ENCODE measurements at regions not wholly inside any gene's neighbourhood (a gene's known extent, or its start where the extent isn't known, plus 50 kb on each side); places are given as distances from the start of the nearest gene placed in this dataset.
"Not testable (repeated sequence)": the region's sequence is repeated elsewhere in the genome, so short reads cannot be mapped to it uniquely, and the experiment has no call there.

GRCh38 chr15:98083203-98083910 is 122.9 kb downstream of the ARRDC4 start:
- TF ChIP-seq CTCF (IDR thresholded peaks at IDR 0.05): peak; percentile 22
- no peak overlapping the region for H3K4me3 Mint-ChIP-seq
- H3K9me3 Mint-ChIP-seq: peaks cover 8% of the 10 kb centered on the region
- no peaks in the 10 kb centered on the region for H3K27me3 Mint-ChIP-seq (ENCODE audit: insufficient read depth)
- no peak overlapping the region for H3K27ac Mint-ChIP-seq
- peaks cover 10% of the 10 kb centered on the region for H3K36me3 Mint-ChIP-seq (ENCODE audit: low read depth)
- peaks cover 31% of the 10 kb centered on the region for H3K4me1 Mint-ChIP-seq (ENCODE audit: low read depth)
- no peak for DNase-seq

- peak; percentile 70 for DNase-seq
- H3K9me3 Mint-ChIP-seq: peaks cover 12% of the 10 kb centered on the region
Measured at GRCh38 chr15:98085003-98085639, 124.6 kb downstream of the ARRDC4 start.

GRCh38 chr15:98088307-98088945 is 127.9 kb downstream of the ARRDC4 start:
- not testable (repeated sequence) for DNase-seq; H3K4me3 Mint-ChIP-seq; H3K27ac Mint-ChIP-seq; H3K27me3 Mint-ChIP-seq (ENCODE audit: insufficient read depth)
- H3K9me3 Mint-ChIP-seq: peaks cover 12% of the 10 kb centered on the region
- peaks cover 31% of the 10 kb centered on the region for H3K4me1 Mint-ChIP-seq (ENCODE audit: low read depth)
- H3K36me3 Mint-ChIP-seq (ENCODE audit: low read depth): peaks cover 16% of the 10 kb centered on the region

More at GRCh38 chr15:98085003-98085639, 124.6 kb downstream of the ARRDC4 start:
- peaks cover 31% of the 10 kb centered on the region for H3K4me1 Mint-ChIP-seq (ENCODE audit: low read depth)
- H3K27ac Mint-ChIP-seq: peak overlapping the region; percentile 11; the same call in 1 of the 2 replicates
- no peak overlapping the region for H3K4me3 Mint-ChIP-seq
- peak; percentile 88 for TF ChIP-seq CTCF (IDR thresholded peaks at IDR 0.05)
- H3K27me3 Mint-ChIP-seq (ENCODE audit: insufficient read depth): no peaks in the 10 kb centered on the region
- peaks cover 10% of the 10 kb centered on the region for H3K36me3 Mint-ChIP-seq (ENCODE audit: low read depth)

- DNase-seq; H3K4me3 Mint-ChIP-seq; H3K27ac Mint-ChIP-seq; H3K27me3 Mint-ChIP-seq (ENCODE audit: insufficient read depth): not testable (repeated sequence)
- H3K4me1 Mint-ChIP-seq (ENCODE audit: low read depth): peaks cover 31% of the 10 kb centered on the region
- peaks cover 12% of the 10 kb centered on the region for H3K9me3 Mint-ChIP-seq
- peaks cover 20% of the 10 kb centered on the region for H3K36me3 Mint-ChIP-seq (ENCODE audit: low read depth)
Measured at GRCh38 chr15:98089352-98089751, 128.8 kb downstream of the ARRDC4 start.

- not testable (repeated sequence) for H3K9me3 Mint-ChIP-seq; H3K27me3 Mint-ChIP-seq (ENCODE audit: insufficient read depth); H3K27ac Mint-ChIP-seq; H3K36me3 Mint-ChIP-seq (ENCODE audit: low read depth)
- DNase-seq: peak; percentile 39
- Mint-ChIP-seq H3K4me3 (peak overlapping the region; percentile 2; the same call in 1 of the 2 replicates), H3K4me1 (ENCODE audit: low read depth) (peaks cover 21% of the 10 kb centered on the region)
Measured at GRCh38 chr15:98097986-98098385, 137.5 kb downstream of the ARRDC4 start.

- not testable (repeated sequence) for H3K4me3 Mint-ChIP-seq; H3K36me3 Mint-ChIP-seq (ENCODE audit: low read depth); H3K9me3 Mint-ChIP-seq
Measured at GRCh38 chr15:98100606-98101005, 140.1 kb downstream of the ARRDC4 start.

GRCh38 chr15:98103570-98103969 is 143.1 kb downstream of the ARRDC4 start:
- DNase-seq: no peak
- Mint-ChIP-seq H3K4me1 (ENCODE audit: low read depth) (peaks cover 10% of the 10 kb centered on the region), H3K9me3 (no peaks in the 10 kb centered on the region), H3K4me3 (no peak overlapping the region), H3K27me3 (ENCODE audit: insufficient read depth) (no peaks in the 10 kb centered on the region), H3K27ac (no peak overlapping the region), H3K36me3 (ENCODE audit: low read depth) (peaks cover 4% of the 10 kb centered on the region; the same call in 1 of the 2 replicates)
- TF ChIP-seq CTCF (IDR thresholded peaks at IDR 0.05): no peak

More at GRCh38 chr15:98100606-98101005, 140.1 kb downstream of the ARRDC4 start:
- DNase-seq; H3K27me3 Mint-ChIP-seq (ENCODE audit: insufficient read depth); H3K27ac Mint-ChIP-seq: not testable (repeated sequence)
- H3K4me1 Mint-ChIP-seq (ENCODE audit: low read depth): peaks cover 21% of the 10 kb centered on the region

GRCh38 chr15:98104386-98105151 is 144.1 kb downstream of the ARRDC4 start:
- H3K27me3 Mint-ChIP-seq (ENCODE audit: insufficient read depth); DNase-seq; H3K9me3 Mint-ChIP-seq; H3K36me3 Mint-ChIP-seq (ENCODE audit: low read depth); H3K4me3 Mint-ChIP-seq; H3K27ac Mint-ChIP-seq: not testable (repeated sequence)
- H3K4me1 Mint-ChIP-seq (ENCODE audit: low read depth): peaks cover 13% of the 10 kb centered on the region

- H3K4me1 Mint-ChIP-seq (ENCODE audit: low read depth); H3K4me3 Mint-ChIP-seq; H3K9me3 Mint-ChIP-seq; H3K27ac Mint-ChIP-seq; H3K27me3 Mint-ChIP-seq (ENCODE audit: insufficient read depth); H3K36me3 Mint-ChIP-seq (ENCODE audit: low read depth); DNase-seq: not testable (repeated sequence)
Measured at GRCh38 chr15:98106615-98107194, 146.2 kb downstream of the ARRDC4 start.

Data from HFFc6 (cell line).